RPMI7951 (cell line): ENCODE measurements at regions not wholly inside any gene's neighbourhood (a gene's known extent, or its start where the extent isn't known, plus 50 kb on each side); places are given as distances from the start of the nearest gene placed in this dataset.

Experiments used
- DNase-seq: peaks from one replicate; pipeline ENCODE4 v3.0.0-alpha.2; 2012; ENCODE audit warnings: low read depth

- no peak for DNase-seq
These were observed 1123.9 kb downstream of the NLGN4Y start for GRCh38 chrY:15648198-15648597.

DNA sequence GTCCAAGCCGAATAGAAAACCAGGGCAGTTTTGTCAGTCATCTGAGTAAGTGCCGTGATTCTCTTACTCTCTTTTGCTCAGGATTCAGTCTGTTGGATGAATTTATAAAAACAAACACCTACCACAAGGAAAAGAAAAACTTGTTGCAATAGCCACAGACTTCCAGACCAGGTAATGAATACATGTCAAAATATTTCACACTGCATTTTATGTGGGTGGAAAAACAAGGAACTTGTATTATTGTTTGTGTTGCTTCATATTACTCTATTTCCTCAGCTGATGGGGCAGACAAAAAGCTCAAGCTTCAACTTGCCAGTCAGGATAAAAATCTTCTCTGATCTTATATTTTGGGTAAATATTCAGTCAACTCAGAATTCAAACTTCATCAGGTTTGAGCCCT is 1125.7 kb downstream of the NLGN4Y start:
- DNase-seq = no peak

DNA sequence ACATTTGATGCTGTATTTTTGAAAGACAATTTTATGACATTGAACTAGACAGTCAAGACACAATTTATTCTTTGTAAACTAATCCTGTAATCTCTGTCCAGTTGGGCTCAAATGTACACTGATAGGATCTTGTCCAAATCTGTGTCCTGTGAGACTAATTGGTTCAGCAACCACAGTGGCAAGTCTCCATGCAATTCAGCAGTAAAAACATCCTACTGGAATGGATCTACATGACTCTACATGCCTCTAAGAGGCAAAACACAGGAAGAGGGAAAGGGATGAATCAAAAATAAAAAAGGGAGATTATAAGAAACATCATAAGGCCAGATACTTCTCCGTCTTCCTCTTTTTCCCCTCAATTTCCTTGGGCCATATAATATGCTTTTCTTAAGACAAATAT is 1164.2 kb downstream of the NLGN4Y start:
- no peak for DNase-seq

DNA sequence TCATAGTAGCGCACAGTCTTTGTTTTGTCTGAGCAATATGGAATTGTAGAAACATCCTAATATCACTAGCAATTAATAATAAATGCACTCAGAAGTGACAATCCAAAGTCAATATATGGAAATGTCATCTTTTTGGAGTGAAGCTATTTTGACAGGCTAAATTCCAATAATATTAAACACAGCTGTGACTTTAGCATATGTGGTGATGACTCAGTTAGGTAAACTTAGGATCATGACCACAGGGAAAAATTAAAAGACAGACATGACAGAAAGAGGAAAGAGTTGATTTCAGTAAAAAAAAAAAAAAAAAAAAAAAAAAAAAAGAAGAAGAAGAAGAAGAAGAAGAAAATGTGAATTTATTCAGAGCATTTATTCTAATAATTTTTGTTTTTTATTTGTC is 1165.7 kb downstream of the NLGN4Y start:
- DNase-seq = no peak

DNA sequence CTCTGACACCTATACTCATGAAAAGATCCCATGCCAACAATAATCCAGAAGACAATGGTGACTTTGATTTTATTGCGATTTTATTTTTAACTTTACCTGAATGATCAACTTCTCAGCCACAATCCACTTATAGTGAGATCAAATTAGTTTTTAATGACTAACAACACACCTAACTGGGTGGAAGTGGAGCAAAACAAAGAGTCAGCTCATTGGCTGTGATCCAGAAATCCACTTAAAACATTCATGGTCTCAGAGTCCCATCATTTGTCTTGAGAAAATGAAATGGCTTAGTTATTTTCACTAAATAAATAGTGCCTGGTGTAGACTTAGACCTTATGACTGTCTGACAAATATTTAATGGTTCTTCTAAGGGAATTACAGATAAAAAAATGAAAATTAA is 1177.8 kb downstream of the NLGN4Y start:
- DNase-seq = no peak

DNA sequence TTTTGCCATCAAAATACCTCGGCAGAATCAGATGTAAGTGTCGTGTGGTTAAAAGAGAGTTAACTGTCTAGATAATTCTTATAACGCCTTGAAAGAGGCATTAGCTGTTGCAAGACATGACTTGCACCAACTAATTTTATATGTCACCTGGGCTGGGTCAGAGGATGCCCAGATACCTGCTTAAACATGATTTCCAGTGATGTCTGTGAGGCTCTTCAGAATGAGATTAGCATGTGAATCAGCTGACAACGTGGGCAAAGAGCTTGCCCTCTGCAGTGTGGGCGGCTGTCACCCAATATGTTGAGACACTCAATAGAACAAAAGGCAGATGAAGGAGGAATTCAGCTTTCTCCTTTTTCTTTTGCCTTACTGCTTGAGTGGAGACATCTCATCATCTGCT is 1180.6 kb downstream of the NLGN4Y start:
- DNase-seq = no peak

- no peak for DNase-seq
These were observed 1225.5 kb downstream of the NLGN4Y start for GRCh38 chrY:15749533-15750433.

GRCh38 chrY:15751001-15751400 is 1226.7 kb downstream of the NLGN4Y start:
- no peak for DNase-seq

DNA sequence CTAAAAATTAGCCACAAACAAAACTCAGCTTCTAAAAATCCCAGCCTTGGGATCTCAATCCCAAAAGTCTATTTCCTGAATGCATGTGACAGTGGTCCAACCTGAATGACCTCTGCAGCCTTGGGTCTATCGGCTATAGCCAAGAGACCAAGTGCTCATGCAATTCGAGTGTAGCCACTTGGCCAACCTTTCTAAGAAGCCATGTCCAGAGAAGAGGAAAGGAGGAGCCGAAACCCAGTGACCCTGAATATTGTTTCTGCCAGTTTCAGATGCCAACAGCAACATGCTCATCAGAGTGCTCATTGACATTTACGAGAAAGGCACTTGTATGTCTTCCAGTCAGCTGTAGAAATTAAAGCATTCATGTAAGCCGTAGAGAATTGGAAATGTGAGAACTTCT is 1231.9 kb downstream of the NLGN4Y start:
- DNase-seq = no peak

GRCh38 chrY:15773579-15773978 is 1249.2 kb downstream of the NLGN4Y start:
- DNase-seq = no peak

- DNase-seq = no peak
These were observed 1251.6 kb downstream of the NLGN4Y start for GRCh38 chrY:15775880-15776279.

- no peak for DNase-seq
These were observed 1255.6 kb downstream of the NLGN4Y start for GRCh38 chrY:15779891-15780290.

GRCh38 chrY:15800021-15800420 is 1275.7 kb downstream of the NLGN4Y start:
- DNase-seq = no peak

DNA sequence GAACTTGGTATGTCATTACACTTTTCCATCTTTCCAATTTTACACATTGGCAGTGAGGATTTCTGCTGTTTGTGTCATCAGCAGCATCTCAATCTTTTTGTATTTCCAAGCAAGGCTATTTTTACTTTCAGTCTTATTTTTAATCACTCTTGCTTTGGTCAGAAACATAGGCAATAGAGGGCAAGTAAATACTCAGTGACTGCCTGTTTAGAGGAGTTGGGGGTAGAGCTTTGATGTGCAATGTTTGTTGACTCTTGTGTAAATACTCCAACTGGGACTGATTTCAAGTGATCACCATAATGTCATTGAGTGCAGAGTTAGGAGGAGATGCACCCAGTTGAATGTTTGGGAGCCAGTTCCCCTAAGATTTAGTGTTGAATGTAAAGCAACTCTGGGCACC is 1281.7 kb downstream of the NLGN4Y start:
- DNase-seq = no peak

DNA sequence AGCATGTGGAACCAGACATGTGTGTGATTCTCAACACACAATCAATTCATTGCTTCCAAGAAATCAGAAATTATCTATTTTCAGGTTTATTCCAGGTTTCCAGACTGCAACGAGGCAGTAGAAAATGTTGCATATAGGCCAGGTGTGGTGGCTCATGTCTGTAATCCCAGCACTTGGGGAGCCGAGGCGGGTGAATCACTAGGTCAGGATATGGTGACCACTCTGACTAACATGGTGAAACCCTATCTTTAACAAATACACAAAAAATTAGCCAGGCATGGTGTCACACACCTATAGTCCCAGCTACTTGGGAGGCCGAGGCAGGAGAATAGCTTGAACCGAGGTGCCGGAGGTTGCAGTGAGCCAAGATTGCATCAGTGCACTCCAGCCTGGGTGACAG is 1289.9 kb downstream of the NLGN4Y start:
- DNase-seq = no peak
